Upper lobe of left lung (tissue), 4 donors: ENCODE measurements at regions not wholly inside any gene's neighbourhood (a gene's known extent, or its start where the extent isn't known, plus 50 kb on each side); places are given as distances from the start of the nearest gene placed in this dataset.

Source experiments
- CTCF ChIP-seq, 6 experiments: fragments of 450-650 bp in 4 of 6; fragments of 200-600 bp in 2 of 6; sonication (generic) in 2 of 6; IDR thresholded peaks; one replicate each; pipeline ENCODE4 v1.5.1; 2016 to 2019; ENCODE audit warnings: antibody characterized with exemption in 6 of 6
- POLR2A ChIP-seq, 4 donors: fragments of 450-650 bp; IDR thresholded peaks; one replicate each; pipeline ENCODE4 v1.5.1; 2016 to 2017; ENCODE audit warnings: antibody characterized with exemption in 4 of 4, mild to moderate bottlenecking in 2 of 4
- POLR2AphosphoS5 ChIP-seq, 2 donors: sonication (generic); formaldehyde crosslinking; IDR thresholded peaks; one replicate each; pipeline ENCODE4 v1.5.1; 2017; ENCODE audit warnings: antibody characterized with exemption in 2 of 2

GRCh38 chr1:59161136-59161535, 135.8 kb upstream of the FGGY start:
- TF ChIP-seq POLR2A (IDR thresholded peaks at IDR 0.05) = no peak
- TF ChIP-seq CTCF (IDR thresholded peaks at IDR 0.05) = no peak
- TF ChIP-seq POLR2AphosphoS5 (IDR thresholded peaks at IDR 0.05) = no peak
